ENCODE measurements at regions not wholly inside any gene's neighbourhood (a gene's known extent, or its start where the extent isn't known, plus 50 kb on each side); places are given as distances from the start of the nearest gene placed in this dataset.
"Not testable (repeated sequence)": the region's sequence is repeated elsewhere in the genome, so short reads cannot be mapped to it uniquely, and the experiment has no call there.

DNA sequence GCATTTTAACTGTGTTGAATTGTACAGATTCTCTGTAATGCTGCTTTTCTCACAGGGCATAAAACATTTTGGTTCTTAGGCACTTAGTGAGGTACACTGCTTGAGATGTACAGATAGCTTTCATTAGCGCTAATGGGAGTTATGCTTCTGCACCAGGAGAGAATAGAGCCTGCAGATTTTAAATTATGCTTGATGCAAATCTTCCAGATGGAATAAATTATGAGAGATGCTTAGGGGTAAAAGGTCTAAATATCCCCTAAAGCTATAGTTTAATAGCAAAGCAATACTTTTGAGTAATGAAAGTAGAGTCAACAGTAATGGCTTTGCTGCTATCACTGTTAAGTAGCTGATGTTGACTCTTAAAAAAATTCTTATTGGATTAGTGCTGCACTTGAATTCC lies 248.9 kb downstream of the S1PR1 start:
- no peak for DNase-seq

DNA sequence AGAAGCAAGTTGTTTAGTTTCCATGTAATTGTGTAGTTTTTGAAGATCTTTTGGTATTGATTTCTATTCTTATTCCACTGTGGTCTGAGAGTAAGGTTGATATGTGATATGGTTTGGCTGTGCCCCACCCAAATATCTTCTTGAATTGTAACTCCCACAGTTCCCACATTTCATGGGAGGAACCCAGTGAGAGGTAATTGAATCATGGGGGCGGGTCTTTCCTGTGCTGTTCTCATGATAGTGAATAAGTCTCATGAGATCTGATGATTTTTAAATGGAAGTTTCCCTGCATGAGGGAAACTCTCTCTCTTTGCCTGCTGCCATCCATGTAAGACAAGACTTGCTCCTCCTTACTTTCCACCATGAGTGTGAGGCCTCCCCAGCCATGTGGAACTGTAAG lies 255.3 kb downstream of the S1PR1 start:
- not testable (repeated sequence) for DNase-seq

DNA sequence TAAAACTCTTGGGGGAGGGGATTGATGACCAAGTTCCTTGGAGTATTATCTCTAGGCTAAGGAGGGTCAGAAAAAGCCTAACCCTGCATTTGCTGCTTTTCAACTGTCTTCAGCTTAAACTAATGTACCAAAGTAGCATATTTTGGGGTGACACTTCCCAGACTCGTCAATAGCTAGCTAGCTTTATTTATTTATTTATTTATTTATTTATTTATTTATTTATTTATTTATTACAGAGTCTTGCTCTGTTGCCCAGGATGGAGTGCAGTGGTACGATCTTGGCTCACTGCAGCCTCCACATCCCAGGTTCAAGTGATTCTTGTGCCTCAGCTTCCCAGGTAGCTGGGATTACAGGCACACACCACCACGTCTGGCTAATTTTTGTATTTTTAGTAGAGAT lies 257.1 kb downstream of the S1PR1 start:
- not testable (repeated sequence) for DNase-seq

DNA sequence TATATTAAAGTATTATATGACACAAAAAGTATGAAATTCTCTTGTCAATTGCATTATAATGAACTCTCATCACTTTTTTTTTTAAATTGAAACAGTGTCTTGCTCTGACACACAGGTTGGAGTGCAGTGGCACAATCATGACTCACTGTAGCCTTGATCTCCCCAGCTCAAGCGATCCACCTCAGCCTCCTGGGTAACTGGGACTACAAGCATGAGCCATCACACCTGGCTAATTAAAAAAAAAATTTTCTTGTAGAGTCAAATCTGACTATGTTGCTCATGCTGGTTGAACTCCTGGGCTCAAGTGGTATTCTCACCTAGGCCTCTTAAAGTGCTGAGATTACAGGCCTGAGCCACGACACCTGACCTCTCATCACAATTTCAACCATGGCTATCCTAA lies 259.3 kb downstream of the S1PR1 start:
- no peak for DNase-seq

DNA sequence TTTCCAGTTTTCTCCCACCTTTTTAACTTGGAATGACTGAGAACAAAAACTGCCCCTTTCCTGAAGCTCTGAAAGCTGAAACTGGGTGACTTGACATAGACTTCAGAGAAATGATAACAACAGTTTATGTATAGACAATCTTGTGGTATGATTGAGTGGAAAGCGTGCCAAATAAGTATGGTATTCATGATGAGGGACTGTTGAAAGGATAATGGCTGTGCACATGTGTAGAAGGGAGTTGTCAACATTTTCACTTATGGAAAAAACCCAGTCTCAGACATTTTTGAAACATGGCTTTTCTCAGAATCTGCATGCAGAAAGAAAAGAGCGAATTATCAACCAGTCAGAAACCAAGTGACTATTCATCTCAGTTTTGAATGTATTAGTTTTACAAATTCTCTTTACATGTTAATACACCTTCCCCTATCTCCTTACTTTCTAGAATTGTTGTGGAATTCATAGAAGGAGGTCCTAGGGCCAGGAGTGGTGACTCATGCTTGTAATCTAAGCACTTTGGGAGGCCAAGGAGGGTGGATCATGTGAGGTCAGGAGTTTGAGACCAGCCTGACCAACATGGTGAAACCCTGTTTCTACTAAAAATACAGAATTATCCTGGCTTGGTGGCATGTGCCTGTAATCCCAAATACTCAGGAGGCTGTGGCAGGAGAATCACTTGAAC lies 261.2 kb downstream of the S1PR1 start:
- DNase-seq, result no peak

DNA sequence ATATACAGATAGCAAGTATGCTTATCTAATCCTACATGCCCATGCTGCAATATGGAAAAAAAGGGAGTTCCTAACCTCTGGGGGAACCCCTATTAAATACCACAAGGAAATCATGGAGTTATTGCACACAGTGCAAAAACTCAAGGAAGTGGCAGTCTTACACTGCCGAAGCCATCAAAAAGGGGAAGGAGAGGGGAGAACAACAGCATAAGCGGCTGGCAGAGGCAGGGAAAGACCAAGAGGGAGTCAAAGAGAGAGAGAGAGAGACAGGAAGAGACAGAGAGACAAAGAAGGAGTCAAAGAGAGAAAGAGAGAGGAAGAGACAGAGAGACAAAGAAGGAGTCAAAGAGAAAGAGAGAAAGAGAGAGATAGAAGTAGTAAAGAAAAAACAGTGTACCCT lies 267.3 kb downstream of the S1PR1 start:
- DNase-seq, result not testable (repeated sequence)

DNA sequence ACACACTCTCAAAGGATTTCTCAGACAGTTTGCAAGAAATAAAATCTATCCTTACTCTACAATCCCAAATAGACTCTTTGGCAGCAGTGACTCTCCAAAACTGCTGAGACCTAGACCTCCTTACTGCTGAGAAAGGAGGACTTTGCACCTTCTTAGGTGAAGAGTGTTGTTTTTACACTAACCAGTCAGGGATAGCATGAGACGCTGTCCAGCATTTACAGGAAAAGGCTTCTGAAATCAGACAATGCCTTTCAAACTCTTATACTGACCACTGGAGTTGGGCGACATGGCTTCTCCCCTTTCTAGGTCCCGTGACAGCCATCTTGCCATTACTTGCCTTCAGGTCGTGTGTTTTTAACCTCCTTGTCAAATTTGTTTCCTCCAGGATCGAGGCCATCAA lies 268.4 kb downstream of the S1PR1 start:
- DNase-seq, result not testable (repeated sequence)

DNA sequence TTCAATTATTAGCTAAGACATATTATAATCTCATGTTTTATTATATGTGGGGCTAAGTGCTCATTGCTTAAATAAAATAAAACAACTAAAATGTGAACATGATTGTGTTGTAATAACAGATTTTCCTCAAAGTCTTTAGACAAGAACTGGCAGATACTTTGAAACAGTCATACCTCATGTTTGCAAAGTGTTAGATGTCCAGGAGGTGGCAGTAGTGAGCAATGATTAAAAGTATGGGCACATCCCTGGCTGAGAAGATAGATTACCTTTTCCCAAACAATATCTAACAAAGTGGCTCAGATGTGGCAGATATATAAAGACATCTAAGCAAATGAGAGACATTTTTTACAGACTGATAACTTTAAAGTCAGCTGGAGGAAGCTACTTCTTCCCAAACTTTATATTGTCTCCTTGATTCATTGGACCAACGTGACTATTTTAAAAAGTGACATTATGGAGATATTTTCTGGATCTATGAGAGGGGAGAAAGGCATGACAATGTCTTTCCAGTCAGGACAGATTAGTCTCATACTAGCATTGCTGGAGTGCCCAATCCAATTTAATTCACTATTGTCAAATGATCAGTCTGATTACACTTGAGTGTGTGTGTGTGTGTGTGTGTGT lies 269.8 kb downstream of the S1PR1 start:
- peak; percentile 57 for DNase-seq

DNA sequence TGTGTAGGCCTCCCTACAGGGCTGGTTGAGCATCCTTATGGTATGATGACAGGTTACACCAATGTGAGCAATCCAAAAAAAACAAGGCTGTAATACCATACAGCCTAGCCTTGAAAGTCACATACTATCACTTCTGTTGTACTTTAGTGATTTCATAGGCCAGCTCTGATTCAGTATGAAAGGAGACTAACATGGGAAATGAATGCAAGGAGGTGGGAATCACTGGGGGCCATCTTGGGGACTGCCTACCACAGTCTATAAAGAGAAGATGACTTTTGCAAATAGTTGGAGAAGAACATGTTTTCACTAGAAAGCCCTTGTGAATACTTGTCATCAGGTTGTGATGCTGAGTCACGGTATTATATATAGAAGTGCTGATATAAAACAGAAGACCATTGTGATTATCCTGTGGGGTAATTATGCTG lies 270.7 kb downstream of the S1PR1 start:
- DNase-seq, result no peak

DNA sequence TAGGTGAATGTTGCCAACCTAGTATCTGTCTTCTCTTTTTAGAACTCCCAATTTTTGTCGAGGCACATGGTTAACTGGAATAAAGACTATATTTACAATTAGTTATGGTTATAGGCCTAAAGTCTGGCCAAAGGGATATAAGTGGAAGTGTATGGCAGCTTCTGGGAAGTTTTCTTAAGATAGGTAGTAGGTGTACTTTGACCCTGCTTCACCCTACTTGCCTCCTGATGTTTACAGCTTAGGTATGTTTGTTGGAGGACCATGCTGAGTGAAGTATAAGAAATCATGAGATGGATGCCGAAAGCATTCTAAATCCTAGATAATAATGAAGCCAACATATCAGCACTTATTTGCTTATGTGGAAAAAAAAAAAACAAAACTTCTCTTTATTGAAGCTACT lies 272.1 kb downstream of the S1PR1 start:
- no peak for DNase-seq

DNA sequence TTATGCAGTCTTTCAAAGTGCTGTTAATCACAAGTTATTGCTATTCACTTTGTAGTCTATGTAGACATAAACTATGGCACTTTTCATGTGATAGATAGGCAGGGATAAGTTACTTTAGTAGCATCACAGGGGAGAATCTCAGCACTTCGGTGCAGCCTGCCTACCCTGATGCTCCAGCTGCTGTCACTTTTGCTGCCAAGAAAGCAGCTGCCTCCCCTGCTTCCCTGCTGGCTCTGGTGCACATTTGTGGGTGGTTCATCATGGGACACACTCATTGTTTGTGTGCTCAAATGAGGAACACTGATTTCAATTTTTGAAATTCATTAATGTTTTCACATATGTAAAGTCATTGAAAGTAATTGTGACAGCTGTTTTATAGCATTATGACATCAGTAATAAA lies 272.6 kb downstream of the S1PR1 start:
- DNase-seq, result no peak

DNA sequence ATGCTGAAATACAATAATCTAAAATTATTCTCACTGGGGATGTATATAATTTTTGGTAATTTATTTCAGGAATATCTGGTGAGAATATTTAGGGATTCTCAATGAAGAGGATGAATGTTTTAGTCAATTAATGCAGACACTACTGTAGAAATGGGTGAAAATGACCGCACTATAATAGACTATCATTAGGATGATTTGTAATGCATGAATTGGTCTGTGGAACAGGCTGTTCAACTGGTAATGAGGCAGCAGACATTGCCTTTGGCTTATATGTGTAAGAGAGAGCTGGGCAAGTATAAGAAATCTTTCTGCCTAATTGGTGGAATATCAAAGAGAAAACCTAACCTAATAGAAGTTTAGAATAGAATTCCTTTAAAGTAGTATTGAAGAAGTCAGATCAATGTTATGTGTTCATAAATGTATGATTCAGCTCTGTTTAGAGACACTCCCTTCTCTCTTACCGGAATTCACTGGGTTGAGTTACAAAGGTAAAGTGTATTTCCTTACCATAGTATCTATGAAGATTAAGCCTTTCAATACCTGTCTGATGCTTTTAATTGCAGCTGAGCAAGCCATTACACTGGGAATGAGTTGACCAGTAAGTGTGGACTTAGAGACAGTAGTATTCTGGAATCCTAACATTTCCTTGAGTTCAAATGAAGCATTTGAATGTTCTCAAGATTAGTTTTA lies 274.5 kb downstream of the S1PR1 start:
- no peak for DNase-seq

DNA sequence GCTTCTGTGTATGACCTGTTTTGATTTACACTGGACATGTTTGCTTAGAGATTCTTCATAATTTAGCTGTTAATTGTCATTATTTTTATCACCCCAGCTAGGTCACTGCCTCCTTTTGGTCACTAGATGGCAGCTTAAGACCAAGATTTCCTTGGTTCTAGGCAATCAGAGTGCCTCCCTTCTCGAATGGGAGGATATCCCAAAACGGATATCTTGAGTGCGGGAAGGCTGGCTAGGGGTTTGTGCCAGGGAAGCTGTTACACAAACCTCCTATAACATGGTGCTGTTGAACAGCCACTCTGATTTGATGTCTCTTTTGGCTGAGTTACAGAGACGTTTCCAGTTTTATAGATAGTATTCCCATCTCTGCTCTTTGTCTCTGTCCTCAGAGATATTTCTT lies 283.5 kb downstream of the S1PR1 start:
- DNase-seq, result peak; percentile 6

DNA sequence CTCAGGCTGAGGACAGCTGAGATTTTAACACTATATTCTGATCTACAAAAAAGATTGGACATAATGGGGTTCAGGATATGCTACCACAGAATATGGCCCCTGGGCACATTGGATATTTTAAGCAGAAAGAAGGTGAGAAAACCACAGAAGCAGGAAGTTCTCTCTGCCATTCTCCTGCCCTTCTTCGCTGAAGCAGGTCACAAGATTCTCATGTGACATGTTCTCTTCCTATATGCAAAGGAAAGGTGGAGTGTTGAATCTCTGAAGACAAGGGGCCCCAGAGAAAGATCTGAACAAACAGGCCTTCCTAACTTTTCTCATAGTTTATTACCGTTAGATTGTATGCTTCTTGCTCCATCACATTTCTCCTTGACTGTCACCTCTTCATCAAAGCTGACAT lies 285.7 kb downstream of the S1PR1 start:
- DNase-seq, result no peak

DNA sequence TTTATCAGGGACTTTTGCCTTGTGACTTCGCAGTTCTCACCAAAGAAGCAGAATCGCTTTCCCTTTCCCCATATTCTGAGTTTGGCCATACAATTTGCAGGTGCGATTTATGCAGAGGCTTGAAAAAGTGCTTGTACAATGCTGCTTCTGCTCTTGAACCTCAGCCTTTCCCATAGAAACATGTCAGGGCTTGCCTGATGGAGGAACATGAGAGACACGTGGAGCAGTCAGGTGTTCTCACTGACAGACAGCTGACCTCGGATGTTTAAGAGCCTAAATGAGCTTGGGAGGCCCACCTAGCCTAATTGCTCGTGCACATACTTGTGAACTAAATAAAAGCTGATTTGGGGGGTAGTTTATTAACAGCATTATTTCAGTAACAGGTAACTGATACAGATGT lies 290.0 kb downstream of the S1PR1 start:
- DNase-seq, result no peak

DNA sequence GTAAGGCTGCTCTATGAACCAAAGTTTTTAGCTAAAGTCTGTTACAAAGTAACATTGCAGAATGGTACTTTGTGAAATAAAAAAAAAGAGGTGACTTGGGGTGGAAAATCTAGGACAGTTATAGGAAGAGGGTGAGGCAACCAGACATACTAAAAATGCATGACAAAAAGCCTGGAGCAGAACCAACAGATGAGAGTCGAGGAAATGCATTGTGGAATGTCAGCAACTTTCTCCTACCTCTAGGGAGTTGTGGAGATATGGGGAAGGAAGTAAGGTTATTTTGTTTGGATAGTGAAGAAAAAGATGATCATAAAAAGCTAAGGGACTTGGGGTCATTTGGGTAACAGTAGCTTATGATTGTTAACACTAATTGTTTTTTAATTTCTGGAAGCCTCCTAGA lies 295.6 kb downstream of the S1PR1 start:
- no peak for DNase-seq

DNA sequence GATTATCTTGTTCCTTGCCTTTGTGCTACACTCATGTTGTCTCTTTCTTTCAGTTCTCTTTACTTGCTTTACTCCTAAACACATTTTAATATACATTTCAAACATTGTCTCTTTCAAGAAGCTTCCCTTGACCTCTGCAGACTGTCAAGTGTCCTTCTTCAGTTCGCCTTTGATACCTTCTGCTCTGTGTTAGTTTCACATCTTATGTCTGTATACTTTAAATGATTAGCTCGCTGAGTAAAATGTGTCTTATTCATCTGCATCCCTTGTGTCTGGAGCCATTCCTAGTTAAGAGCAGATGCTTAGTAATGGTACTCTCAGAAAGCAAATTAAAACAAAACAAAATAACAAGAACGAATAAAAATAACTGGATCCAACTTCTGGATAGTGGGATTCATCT lies 303.3 kb downstream of the S1PR1 start:
- DNase-seq, result no peak

DNA sequence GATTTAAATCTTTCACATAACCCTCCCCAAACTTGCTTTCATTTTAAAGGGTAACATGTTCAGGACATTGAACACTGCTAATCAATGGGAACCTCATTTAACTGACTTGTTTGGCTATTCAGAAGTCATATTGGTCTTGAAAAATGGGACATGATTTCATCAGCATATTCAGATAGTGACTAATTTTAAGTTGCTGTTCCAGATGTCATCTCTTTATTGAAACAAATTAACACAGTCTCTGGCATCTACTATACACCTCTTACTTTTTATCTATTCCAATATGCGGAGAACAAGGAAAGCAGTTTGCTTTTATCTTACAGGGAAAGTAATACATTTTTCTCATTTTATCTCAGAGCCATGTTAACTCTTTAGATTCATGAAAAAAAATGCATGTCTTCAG lies 310.1 kb downstream of the S1PR1 start:
- DNase-seq, result no peak

DNA sequence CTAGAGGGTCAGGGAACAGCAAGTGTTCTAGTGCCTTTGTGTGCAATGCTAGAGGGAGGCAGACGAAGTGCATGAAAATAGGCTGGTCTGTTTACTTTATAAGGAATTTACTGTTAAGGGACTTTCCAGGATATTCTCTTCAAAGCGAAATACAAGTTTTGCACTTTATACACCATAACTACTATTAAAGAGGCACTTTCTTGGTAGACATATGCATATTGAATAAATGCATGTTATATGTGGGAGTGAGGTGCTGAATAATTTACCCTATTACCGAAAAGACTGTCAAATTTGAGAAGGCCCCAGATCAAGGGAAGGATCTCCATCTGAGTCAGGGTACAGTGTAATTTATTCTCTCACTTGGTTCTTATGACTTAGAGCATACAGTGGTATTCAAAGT lies 310.5 kb downstream of the S1PR1 start:
- no peak for DNase-seq

DNA sequence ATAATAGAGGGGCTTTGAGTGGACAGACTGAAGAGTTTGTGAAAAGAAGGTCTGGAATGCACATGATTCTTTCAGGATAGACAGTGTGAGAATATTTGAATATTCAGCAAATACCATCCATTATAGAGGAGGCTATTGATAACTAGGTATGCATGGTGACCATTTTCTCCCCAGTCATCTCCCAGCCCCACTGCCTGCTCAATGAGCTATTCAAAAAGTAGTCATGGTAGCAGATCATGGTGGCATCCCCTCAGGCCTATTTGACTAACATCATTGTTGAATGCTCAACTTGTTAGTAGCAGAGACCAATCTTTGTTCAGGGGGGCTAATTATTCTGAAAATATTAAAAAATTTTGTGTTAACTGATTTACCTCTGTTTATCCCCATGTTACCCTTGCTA lies 311.6 kb downstream of the S1PR1 start:
- no peak for DNase-seq

DNA sequence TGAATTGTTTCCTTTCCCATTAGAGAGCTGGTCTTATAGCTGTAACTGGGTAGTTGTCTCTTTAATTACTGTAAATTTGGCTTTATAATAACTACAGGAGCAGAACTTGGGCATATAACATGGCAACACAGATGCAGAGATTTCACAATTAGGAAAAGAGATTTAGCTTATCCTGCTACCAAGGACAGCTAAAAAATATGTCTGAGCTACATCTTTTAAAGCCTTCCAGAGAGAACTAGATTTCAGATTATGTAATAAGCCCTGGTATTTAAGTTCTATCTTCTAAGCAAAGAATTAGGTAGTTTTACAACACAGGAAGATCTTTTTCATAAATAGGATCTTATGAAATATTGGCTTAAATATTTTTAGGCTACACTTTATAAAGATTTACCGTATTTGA lies 313.8 kb downstream of the S1PR1 start:
- DNase-seq, result no peak

DNA sequence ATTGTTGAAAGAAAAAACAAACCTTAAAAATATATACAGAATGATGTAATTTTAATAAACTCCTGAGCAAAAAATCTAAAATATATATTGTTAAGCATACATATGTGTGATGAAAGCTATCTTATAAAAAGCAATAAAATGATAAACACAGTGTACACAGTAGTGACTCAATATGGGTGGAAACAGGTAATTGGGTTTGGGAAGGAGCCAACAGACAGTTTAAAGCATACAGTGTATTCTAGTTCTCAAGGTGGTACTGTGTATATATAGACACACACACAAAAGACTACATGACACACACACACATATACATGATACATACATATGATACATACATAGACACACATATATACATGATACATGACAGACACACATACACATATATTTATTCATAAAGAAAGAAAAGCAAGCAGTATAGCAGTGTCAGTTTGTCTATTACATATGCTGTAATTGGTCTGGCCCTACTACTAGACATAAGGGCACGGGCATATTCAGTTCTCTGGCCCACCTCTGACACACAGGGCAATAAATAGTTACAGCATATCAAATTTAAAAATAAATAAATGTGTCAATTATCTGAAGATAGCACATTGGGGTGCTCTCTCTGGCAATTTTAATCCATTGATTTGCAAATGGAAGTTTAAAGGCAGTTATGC lies 330.2 kb downstream of the S1PR1 start:
- no peak for DNase-seq

DNA sequence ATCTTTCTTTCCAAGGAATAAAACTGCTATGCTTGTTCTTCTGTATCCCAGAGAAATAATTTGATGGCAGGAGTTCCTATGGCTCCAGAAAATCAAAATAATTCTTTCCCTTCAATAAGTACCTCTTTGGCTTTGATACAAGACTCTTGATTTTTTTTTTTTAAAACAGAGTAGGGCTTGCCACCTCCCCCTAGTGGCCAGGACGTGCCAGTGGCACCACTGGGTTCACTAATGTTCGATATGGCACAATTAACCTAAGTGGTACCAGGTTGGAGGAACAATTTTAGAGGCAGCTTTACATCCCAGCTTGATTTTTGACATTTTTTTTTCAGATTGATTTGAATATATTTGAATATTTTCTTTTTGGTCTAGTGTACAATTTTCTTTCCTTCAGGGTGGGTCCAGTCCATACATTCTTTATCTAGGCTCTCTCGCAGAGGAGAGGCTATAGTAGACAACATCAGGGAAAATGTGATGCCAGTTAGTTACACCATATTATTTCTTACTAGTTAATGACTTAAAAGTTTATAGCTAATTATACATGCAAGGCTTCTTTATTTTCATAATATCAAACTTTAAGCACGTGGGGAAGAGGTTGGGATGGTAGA lies 330.9 kb downstream of the S1PR1 start:
- peak; percentile 36 for DNase-seq

DNA sequence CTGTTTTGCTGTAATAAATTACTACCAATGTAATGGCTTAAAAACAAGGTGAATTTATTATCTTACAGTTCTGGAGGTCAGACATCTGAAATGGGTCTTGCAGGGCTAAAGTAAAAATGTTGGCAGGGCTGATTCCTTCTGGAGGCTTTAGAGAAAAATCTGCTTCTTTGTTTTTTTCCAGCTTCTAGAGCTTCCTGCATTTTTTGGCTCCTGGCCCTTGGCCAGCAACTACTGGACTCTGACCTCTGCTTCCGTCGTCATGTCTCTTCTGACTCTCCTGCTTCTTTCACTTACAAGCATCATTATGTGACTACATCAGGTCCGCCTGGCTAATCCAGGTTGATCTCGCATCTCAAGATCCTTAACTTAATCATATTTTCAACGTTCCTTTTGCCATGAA lies 350.9 kb downstream of the S1PR1 start:
- no peak for DNase-seq
